ENCODE measurements at regions not wholly inside any gene's neighbourhood (a gene's known extent, or its start where the extent isn't known, plus 50 kb on each side); places are given as distances from the start of the nearest gene placed in this dataset.

DNA sequence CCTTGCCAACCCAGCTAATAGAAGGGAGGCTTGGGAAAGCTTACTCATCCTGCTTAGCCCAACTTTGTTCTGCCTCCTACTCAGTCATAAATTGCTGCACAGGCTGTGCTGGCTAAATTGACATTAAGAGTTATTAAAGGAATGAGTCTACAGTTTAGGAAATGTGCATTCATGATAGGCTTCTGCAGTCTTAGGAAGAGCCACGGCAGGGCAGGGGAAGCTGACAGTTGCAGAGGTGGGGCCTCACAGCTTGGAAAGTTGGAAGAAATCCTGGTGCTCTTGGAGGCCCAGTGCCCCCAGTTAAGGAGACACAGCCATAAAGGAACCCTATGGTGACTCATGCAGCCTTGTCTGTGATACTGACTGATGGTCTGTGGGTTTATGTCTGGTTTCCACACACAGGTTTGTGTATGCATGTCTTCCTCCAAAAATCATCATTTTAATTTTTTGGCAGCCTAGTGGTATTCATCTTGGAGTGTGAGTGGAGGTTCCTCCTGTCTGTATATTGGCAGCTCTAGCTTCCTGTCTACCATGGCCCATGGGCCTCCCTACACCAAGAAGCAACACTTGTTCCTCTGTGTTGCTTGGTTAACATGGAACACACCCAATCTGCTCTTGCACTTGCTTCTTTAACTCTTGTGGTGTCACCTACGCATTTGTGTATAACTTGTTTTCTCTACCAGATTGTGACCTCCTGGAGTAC lies 135.0 kb upstream of the KL start:
- H3K27ac Mint-ChIP-seq (ENCODE audit: unreplicated experiment): no peak overlapping the region

DNA sequence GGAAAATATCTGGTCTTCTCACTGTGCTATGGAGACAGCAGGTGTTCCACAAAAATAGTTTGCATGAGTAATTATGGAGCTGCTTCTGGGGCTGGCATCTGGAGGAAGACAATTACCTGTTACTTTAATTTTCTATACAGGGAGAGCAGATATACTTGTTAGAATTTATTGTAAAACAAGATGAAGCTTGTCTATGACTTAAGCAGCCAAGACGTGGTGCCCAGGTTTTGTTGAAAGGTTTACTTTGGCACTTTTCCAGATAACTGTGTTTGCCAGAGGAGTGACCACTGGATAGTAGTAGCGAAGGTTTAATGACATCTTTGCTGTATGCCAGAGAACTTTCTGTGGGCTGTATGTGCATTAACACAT lies 134.5 kb upstream of the KL start:
- H3K36me3 Mint-ChIP-seq (ENCODE audit: insufficient read depth, unreplicated experiment): no peaks in the 10 kb centered on the region
- DNase-seq: no peak
- Histone ChIP-seq H3K36me3 (ENCODE audit: control insufficient read depth, insufficient read depth, low read length) (no peaks in the 10 kb centered on the region), H3K27me3 (replicated peaks; ENCODE audit: control insufficient read depth, insufficient read depth, low read length) (no peaks in the 10 kb centered on the region), H3K4me1 (no peaks in the 10 kb centered on the region), H3K4me3 (ENCODE audit: low read depth, low read length) (no peak overlapping the region), H3K9me3 (no peaks in the 10 kb centered on the region)
- ChIA-PET POLR2A (no interaction called here), CTCF (no interaction called here)
- BruUV-seq (replicated peaks): no TSS peak
- H3K27me3 Mint-ChIP-seq (ENCODE audit: insufficient read depth, unreplicated experiment): peaks cover 5% of the 10 kb centered on the region
- H3K9me3 Mint-ChIP-seq (ENCODE audit: unreplicated experiment): no peaks in the 10 kb centered on the region
- H3K4me1 Mint-ChIP-seq (ENCODE audit: low read depth, unreplicated experiment): no peaks in the 10 kb centered on the region
- H3K4me3 Mint-ChIP-seq (ENCODE audit: unreplicated experiment): no peak overlapping the region
- H3K27ac Mint-ChIP-seq (ENCODE audit: unreplicated experiment): no peak overlapping the region
- TF ChIP-seq, protein P1, sequence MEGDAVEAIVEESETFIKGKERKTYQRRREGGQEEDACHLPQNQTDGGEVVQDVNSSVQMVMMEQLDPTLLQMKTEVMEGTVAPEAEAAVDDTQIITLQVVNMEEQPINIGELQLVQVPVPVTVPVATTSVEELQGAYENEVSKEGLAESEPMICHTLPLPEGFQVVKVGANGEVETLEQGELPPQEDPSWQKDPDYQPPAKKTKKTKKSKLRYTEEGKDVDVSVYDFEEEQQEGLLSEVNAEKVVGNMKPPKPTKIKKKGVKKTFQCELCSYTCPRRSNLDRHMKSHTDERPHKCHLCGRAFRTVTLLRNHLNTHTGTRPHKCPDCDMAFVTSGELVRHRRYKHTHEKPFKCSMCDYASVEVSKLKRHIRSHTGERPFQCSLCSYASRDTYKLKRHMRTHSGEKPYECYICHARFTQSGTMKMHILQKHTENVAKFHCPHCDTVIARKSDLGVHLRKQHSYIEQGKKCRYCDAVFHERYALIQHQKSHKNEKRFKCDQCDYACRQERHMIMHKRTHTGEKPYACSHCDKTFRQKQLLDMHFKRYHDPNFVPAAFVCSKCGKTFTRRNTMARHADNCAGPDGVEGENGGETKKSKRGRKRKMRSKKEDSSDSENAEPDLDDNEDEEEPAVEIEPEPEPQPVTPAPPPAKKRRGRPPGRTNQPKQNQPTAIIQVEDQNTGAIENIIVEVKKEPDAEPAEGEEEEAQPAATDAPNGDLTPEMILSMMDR (IDR thresholded peaks at IDR 0.05; ENCODE audit: insufficient read depth in 1 of 2, low read depth in 1 of 2, low read length in 1 of 2, severe bottlenecking in 1 of 2, unreplicated experiment in 1 of 2): no peak
- intact Hi-C loops (cut with micrococcal nuclease; ENCODE audit: unreplicated experiment): no loop called here

More for the DNA sequence above, 135.0 kb upstream of the KL start:
- H3K4me1 Mint-ChIP-seq (ENCODE audit: low read depth, unreplicated experiment): no peaks in the 10 kb centered on the region
- POLR2A ChIA-PET: no interaction called here
- no peak overlapping the region for H3K4me3 ChIP-seq (ENCODE audit: low read depth, low read length)
- H3K36me3 Mint-ChIP-seq (ENCODE audit: insufficient read depth, unreplicated experiment): no peaks in the 10 kb centered on the region
- CTCF ChIA-PET: no interaction called here
- no peak for DNase-seq
- H3K4me1 ChIP-seq: no peaks in the 10 kb centered on the region
- no peaks in the 10 kb centered on the region for H3K9me3 ChIP-seq
- intact Hi-C loops (cut with micrococcal nuclease; ENCODE audit: unreplicated experiment): no loop called here
- H3K27me3 Mint-ChIP-seq (ENCODE audit: insufficient read depth, unreplicated experiment): peaks cover 5% of the 10 kb centered on the region
- TF ChIP-seq, protein P1 (IDR thresholded peaks at IDR 0.05; ENCODE audit: insufficient read depth in 1 of 2, low read depth in 1 of 2, low read length in 1 of 2, severe bottlenecking in 1 of 2, unreplicated experiment in 1 of 2): no peak
- H3K9me3 Mint-ChIP-seq (ENCODE audit: unreplicated experiment): no peaks in the 10 kb centered on the region
- no TSS peak for BruUV-seq (replicated peaks)
- no peak overlapping the region for H3K4me3 Mint-ChIP-seq (ENCODE audit: unreplicated experiment)
- H3K36me3 ChIP-seq (ENCODE audit: control insufficient read depth, insufficient read depth, low read length): no peaks in the 10 kb centered on the region
- H3K27me3 ChIP-seq (replicated peaks; ENCODE audit: control insufficient read depth, insufficient read depth, low read length): no peaks in the 10 kb centered on the region

- H3K4me3 ChIP-seq (ENCODE audit: low read depth, low read length): no peak overlapping the region
- DNase-seq: no peak
- H3K27ac Mint-ChIP-seq (ENCODE audit: unreplicated experiment): no peak overlapping the region
- H3K27me3 Mint-ChIP-seq (ENCODE audit: insufficient read depth, unreplicated experiment): peaks cover 5% of the 10 kb centered on the region
- POLR2A ChIA-PET: no interaction called here
- no peaks in the 10 kb centered on the region for H3K27me3 ChIP-seq (replicated peaks; ENCODE audit: control insufficient read depth, insufficient read depth, low read length)
- no peaks in the 10 kb centered on the region for H3K4me1 Mint-ChIP-seq (ENCODE audit: low read depth, unreplicated experiment)
- H3K9me3 Mint-ChIP-seq (ENCODE audit: unreplicated experiment): no peaks in the 10 kb centered on the region
- H3K4me1 ChIP-seq: no peaks in the 10 kb centered on the region
- no peak overlapping the region for H3K4me3 Mint-ChIP-seq (ENCODE audit: unreplicated experiment)
- H3K36me3 ChIP-seq (ENCODE audit: control insufficient read depth, insufficient read depth, low read length): no peaks in the 10 kb centered on the region
- no TSS peak for BruUV-seq (replicated peaks)
- TF ChIP-seq, protein P1 (IDR thresholded peaks at IDR 0.05; ENCODE audit: insufficient read depth in 1 of 2, low read depth in 1 of 2, low read length in 1 of 2, severe bottlenecking in 1 of 2, unreplicated experiment in 1 of 2): no peak
- H3K9me3 ChIP-seq: peaks cover 6% of the 10 kb centered on the region
- CTCF ChIA-PET: no interaction called here
- H3K36me3 Mint-ChIP-seq (ENCODE audit: insufficient read depth, unreplicated experiment): no peaks in the 10 kb centered on the region
- intact Hi-C loops (cut with micrococcal nuclease; ENCODE audit: unreplicated experiment): no loop called here
Observed at GRCh38 chr13:32882691-32883090, 133.5 kb upstream of the KL start.

Data from Caco-2 (cell line).